HepG2 (cell line): ENCODE measurements at regions not wholly inside any gene's neighbourhood (a gene's known extent, or its start where the extent isn't known, plus 50 kb on each side); places are given as distances from the start of the nearest gene placed in this dataset.

Source experiments
- EP300 ChIP-seq, 3 experiments: sonication (generic) in 1 of 3; formaldehyde crosslinking in 1 of 3; IDR thresholded peaks; 2 replicates each; pipeline versions ENCODE4 v1.5.1 to v1.6.1; 2011 to 2020; ENCODE audit warnings: low read depth in 2 of 3, low read length in 2 of 3, borderline replicate concordance in 1 of 3, improper control_type of control experiment in 1 of 3, mild to moderate bottlenecking in 1 of 3, missing genetic modification reagents in 1 of 3, moderate library complexity in 1 of 3
- ETV5 ChIP-seq: IDR thresholded peaks from 2 replicates; pipeline ENCODE4 v1.6.1; 2018; ENCODE audit warnings: missing biosample characterization, missing genetic modification reagents, inconsistent platforms, borderline replicate concordance
- FOSL1 ChIP-seq: sonication (generic); formaldehyde crosslinking; IDR thresholded peaks from 2 replicates; pipeline ENCODE4 v1.9.0; 2021; ENCODE audit warnings: missing genetic modification reagents, borderline replicate concordance
- MAZ ChIP-seq, 2 experiments: sonication (generic) in 1 of 2; formaldehyde crosslinking in 1 of 2; IDR thresholded peaks; 2 replicates each; pipeline versions ENCODE4 v1.5.0 to v1.6.1; 2012 to 2020; ENCODE audit warnings: low read depth in 2 of 2, mild to moderate bottlenecking in 2 of 2, borderline replicate concordance in 1 of 2, improper control_type of control experiment in 1 of 2, low read length in 1 of 2, missing genetic modification reagents in 1 of 2, moderate library complexity in 1 of 2
- POLR2AphosphoS5 ChIP-seq: IDR thresholded peaks from 2 replicates; pipeline ENCODE4 v1.6.1; 2012; ENCODE audit warnings: low read depth, low read length
- RFX5 ChIP-seq: IDR thresholded peaks from 2 replicates; pipeline ENCODE4 v1.6.1; 2011; ENCODE audit warnings: low read depth, low read length, improper control_type of control experiment
- SSRP1 ChIP-seq: IDR thresholded peaks from 2 replicates; pipeline ENCODE4 v1.6.1; 2016; ENCODE audit warnings: control low read depth
- ZBTB8A ChIP-seq: sonication (generic); formaldehyde crosslinking; IDR thresholded peaks from 2 replicates; pipeline ENCODE4 v1.4.0; 2020; ENCODE audit warnings: mild to moderate bottlenecking, low read depth, missing genetic modification reagents, borderline replicate concordance
- TF ChIP-seq, protein P1 (sequence below): sonication (generic); formaldehyde crosslinking; IDR thresholded peaks from 2 replicates; pipeline ENCODE4 v1.4.0; 2020; ENCODE audit warnings: missing genetic modification reagents
- TF ChIP-seq, protein P2 (sequence below): sonication (generic); formaldehyde crosslinking; conservative IDR thresholded peaks from 2 replicates; pipeline ENCODE4 v1.4.0; 2020; ENCODE audit warnings: missing genetic modification reagents

- TF ChIP-seq FOSL1 (CRISPR knock-in tag): no peak
- TF ChIP-seq EP300 (IDR thresholded peaks at IDR 0.05; ENCODE audit: low read depth in 2 of 2, low read length in 2 of 2): no peak
- TF ChIP-seq EP300 (CRISPR knock-in tag; IDR thresholded peaks at IDR 0.05; ENCODE audit: borderline replicate concordance): no peak
- TF ChIP-seq, protein P1, sequence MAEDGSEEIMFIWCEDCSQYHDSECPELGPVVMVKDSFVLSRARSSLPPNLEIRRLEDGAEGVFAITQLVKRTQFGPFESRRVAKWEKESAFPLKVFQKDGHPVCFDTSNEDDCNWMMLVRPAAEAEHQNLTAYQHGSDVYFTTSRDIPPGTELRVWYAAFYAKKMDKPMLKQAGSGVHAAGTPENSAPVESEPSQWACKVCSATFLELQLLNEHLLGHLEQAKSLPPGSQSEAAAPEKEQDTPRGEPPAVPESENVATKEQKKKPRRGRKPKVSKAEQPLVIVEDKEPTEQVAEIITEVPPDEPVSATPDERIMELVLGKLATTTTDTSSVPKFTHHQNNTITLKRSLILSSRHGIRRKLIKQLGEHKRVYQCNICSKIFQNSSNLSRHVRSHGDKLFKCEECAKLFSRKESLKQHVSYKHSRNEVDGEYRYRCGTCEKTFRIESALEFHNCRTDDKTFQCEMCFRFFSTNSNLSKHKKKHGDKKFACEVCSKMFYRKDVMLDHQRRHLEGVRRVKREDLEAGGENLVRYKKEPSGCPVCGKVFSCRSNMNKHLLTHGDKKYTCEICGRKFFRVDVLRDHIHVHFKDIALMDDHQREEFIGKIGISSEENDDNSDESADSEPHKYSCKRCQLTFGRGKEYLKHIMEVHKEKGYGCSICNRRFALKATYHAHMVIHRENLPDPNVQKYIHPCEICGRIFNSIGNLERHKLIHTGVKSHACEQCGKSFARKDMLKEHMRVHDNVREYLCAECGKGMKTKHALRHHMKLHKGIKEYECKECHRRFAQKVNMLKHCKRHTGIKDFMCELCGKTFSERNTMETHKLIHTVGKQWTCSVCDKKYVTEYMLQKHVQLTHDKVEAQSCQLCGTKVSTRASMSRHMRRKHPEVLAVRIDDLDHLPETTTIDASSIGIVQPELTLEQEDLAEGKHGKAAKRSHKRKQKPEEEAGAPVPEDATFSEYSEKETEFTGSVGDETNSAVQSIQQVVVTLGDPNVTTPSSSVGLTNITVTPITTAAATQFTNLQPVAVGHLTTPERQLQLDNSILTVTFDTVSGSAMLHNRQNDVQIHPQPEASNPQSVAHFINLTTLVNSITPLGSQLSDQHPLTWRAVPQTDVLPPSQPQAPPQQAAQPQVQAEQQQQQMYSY (CRISPR knock-in tag): no peak
- TF ChIP-seq POLR2AphosphoS5: no peak
- no peak for TF ChIP-seq ZBTB8A (CRISPR knock-in tag)
- TF ChIP-seq MAZ (IDR thresholded peaks at IDR 0.05; ENCODE audit: borderline replicate concordance, low read depth, low read length): no peak
- no peak for TF ChIP-seq MAZ (CRISPR knock-in tag; IDR thresholded peaks at IDR 0.05; ENCODE audit: low read depth)
- TF ChIP-seq, protein P2, sequence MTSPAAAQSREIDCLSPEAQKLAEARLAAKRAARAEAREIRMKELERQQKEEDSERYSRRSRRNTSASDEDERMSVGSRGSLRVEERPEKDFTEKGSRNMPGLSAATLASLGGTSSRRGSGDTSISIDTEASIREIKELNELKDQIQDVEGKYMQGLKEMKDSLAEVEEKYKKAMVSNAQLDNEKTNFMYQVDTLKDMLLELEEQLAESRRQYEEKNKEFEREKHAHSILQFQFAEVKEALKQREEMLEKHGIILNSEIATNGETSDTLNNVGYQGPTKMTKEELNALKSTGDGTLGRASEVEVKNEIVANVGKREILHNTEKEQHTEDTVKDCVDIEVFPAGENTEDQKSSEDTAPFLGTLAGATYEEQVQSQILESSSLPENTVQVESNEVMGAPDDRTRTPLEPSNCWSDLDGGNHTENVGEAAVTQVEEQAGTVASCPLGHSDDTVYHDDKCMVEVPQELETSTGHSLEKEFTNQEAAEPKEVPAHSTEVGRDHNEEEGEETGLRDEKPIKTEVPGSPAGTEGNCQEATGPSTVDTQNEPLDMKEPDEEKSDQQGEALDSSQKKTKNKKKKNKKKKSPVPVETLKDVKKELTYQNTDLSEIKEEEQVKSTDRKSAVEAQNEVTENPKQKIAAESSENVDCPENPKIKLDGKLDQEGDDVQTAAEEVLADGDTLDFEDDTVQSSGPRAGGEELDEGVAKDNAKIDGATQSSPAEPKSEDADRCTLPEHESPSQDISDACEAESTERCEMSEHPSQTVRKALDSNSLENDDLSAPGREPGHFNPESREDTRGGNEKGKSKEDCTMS (CRISPR knock-in tag): no peak
- TF ChIP-seq RFX5: no peak
- no peak for TF ChIP-seq SSRP1 (CRISPR knock-in tag)
- no peak for TF ChIP-seq ETV5
Observed at GRCh38 chr13:73904625-73905024, 229.6 kb downstream of the KLF12 start.
